ENCODE measurements at regions not wholly inside any gene's neighbourhood (a gene's known extent, or its start where the extent isn't known, plus 50 kb on each side); places are given as distances from the start of the nearest gene placed in this dataset.

DNA sequence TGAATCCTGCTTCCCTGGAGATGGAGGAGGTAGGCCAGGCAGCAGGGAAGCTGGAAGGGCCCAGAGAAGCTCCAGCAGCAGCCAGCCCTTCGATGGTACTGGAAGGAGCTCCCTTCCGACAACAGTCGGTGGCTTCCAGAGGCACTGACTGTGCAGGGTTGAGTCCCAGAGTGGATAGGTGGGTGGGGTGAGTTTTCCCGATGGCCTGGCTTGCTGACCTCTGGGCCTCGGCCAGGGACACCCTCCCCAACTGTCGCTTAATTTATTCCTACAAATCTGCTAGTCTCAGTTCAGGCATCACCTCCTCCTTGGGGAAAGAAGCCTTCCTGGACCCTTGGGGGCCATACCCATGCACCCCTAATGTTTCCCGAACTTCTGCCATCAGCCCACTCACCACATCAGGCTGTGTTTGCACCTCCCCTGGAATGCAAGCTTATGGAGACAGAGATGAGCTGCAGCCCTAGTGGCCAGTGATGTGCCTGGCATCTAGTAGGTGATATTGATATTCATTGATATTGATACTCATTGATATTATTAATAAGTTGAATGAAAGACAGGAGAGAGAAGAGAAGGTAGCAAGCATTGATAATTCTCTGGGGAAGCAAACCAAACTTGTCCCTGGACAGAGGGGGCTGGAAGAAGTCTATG lies 104.6 kb upstream of the BOD1 start:
- no peak for DNase-seq

DNA sequence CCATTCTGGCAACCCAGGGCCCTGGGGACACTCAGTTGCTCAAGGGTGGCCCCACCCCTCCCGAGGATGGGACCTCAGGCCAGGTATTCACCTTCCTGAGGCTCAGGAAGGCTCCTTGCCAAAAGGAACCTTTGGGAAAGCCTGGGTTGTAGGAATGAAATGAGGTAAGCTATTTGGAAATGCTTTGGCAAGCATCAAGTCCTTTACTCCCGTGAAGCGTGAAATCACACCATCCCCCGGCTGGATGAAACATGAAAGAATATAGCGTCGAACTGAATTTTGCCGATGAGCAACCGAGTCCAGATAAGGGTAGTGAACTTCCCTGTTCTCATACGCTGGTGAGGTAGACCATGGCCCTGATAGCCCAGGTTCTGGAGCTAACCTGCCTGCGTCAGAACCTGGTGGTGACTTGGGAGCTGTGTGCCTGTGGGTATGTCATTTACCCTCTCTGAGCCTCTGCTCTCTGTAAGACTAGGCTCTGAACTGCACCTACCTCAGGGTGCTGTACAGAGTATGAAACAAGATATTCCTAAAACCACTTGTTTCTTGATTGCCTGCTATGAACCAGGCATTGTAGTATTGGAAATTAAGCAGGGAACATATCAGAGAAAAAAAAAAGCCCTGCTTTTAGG lies 105.3 kb upstream of the BOD1 start:
- no peak for DNase-seq

DNA sequence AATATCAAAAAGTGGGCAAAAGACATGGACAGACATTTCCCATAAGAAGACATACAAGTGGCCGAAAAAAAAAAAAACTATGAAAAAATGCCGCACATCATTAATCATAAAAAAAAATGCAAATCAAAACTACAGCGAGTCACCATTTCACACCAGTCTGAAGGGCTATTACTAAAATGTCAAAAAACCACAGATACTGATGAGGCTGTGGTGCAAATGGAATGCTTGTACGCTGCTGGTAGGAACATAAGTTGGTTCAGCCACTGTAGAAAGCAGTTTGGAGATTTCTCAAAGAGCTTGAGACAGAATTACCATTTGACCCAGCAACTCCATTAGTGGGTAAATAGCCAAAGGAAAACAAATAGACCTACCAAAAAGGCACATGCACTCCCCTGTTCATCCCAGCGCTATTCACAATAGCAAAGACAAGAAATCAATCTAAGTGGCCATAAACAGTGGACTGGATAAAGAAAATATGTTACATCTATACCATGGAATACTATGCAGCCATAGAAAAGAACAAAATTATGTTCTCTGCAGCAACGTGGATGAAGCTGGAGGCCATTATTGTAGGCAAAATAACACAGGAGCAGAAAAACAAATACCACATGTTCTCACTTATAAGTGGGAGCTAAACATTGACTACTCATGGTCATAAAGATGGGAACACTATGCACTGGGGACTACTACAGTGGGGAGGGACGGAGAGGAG lies 110.6 kb upstream of the BOD1 start:
- DNase-seq = no peak

DNA sequence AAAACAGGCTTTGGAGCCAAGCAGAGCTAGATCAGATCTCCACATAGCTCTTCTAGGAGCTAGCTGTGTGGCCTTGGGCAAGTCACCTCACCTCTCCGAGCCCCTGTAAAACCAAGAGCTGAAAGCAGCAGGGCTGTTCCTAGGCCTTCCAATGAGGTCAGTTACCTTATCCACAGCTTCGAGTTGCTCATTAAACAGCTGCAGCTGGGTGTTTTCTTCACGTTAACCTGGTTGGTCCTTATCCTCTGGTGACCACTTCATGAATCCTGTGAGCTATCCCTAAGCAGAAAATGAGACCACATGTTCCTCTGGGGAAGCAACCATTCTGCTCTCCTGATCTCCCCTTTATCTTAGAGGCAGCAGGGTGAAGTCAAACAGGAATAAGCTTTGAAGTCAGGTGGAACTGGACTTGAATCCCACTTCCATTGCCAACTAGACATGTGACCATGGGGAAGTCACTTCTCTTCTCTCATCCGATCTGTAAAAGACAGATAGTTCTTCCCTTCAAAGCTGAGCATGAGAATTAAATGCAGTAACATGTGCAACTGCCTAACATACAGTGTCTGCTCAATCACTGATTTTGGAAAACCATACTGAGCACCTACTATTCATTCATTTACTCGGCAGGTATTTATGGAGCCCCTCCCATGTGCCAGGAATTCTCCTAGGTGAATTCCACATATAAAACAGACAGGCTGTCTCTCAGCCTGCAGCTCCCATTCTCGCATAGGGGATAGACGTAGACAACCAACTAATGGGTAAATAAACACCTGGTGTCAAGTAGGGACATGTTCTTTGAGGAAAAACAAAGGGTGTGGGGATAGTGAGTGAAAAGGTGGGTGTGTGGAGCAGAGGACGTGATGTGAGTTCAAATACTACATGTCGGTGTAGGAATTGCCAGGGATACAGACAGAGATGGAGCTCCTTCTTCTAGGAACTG lies 111.7 kb upstream of the BOD1 start:
- DNase-seq = no peak

DNA sequence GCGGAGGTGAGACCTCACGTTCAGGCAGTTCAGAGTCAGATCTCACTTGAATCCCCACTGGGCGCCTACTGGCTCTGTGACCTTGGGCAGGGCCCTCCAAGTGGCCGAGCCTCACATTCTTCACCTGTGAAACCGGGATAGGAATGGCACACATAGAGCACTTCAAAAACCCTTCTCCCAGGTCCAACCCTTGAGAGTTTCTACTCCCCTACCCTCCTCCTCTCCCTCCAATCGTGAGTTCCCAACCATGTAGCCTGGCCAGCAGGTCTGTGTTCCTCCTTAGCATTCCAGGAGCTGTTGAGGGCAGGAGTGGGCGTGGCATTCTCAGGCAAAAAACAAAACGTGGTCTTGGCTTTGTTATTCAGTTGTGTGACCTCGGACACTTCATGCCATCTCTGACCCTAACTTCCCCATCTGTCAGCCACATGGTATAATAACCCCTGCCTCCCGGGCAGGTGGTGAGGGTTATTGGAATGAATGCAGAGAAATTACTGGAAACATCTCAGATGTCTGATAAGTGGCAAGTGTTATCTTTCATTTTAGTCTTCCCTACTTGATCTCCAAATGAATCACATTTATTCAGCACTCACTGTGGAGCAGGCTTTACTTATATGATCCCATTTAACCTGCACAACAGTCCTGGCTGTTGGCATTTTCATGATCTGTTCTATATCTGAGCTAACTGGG lies 112.8 kb upstream of the BOD1 start:
- no peak for DNase-seq

DNA sequence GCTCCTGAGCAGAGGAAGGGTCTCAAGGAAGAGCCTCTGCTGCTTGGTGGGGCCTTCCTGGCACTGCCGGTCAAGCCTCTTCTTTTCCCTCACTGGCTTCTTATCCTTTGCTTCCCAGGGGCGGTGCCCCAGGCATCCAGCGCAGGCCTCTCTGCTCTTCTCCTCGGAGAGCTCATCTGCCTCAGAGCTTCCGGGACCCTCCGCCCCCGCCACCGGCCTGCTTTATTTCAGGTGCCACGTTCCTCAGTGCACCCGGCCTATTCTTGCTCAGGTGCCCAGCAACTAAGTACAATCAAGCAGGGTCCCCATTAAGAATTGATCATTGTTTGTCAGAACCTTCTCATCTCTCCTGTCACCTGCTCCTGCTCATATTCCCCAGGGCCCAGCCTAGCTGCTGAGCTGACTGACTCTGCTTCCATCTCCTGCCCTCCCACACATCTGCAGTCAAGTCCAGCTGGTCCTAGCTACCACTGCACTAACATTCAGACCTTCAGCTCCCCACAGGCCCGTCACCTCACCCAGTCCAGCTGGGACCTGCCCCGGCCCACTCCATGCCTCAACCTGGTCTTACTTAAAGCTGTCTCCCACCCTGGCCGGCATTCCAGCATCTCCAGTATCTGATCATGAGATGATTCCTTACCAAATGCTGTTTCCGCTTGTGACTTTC lies 114.3 kb upstream of the BOD1 start:
- no peak for DNase-seq

DNA sequence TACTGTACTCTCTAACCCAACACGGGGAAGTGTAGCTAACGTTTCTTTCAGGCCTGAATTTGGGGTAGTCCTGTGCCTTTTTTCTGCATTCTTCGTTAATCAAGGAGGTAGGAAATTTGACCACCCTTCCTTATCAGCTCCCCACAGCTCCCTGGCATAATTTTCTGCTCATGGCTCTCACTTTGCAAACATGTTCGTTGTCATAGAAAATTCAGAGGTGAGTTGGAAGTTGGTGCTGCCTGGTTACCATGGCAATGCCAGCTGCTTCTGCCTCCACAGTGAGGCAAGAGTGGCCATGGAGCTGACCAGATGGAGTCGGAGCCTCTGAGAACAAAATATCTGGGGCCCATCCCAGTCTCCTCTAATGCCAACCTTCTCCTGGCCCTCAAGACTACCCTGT lies 116.6 kb upstream of the BOD1 start:
- DNase-seq = no peak

DNA sequence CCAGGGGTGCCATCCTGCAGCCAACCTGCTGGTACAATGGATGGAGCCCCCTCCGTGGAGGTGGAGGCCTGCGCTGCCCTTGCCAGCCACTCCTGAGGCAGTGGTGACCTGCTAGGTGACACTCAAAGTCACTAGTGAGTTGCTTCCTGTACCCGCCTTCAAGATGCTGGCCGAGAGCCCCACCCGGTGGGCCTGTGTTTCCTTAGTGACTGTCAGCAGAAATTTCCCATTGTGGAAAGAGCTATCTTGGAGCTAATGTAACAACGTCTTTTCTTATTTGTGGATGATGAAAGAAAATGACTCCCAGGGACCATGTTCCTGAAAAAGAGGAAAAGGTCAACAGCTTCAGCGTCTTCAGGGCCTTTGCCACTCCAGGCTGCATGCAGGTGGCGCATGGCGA lies 117.0 kb upstream of the BOD1 start:
- no peak for DNase-seq

DNA sequence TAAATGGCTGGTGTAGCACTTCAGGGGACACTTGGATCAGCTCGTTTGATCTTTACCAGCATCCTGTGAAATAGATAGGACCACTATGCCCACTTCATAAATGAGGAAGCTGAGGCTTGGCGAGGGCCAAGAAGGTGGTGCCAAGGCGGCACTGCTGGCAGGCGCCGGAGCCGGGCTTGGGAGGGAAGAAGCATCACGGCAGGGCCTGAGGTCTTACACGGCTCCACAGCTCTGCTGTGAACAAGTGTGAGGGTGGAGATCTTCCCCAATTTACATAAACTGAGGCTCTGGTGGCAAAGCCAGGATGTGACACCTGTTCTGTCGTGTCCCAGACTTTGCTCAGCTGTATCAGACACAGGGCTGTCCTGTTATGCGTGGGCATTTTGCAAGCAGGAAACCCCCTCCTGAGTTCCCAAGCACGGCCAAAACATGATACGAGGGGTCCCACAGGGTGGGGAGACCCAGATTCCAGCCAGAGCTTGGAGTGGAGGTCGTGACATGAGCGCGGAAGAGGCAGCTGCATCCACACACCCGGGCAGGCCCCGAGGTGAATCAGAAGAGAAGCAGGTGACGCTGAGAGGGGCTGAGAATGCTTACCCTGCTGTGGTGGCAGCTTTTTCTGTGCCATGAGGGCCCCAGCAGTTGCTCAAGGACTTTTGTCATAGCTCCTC lies 117.5 kb upstream of the BOD1 start:
- DNase-seq = no peak

DNA sequence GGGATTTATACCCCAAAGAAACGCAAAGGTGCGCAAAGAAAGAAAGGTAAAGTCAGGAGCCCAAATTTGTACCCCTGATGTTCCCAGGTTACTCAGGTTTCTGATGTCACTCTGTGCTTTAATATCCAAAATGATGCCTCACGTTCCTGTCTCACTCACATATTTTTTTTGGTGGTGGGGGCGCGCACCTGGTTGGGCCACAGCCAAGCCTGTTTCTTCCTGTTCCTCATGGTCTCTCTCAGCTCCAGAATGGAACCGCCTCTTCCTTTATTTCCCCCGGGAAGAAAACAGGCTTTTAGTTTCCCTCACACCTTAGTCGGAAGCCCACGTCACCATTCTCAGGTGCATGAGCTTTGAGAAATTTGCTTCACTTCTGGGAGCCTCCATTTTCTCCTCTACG lies 118.3 kb upstream of the BOD1 start:
- no peak for DNase-seq

DNA sequence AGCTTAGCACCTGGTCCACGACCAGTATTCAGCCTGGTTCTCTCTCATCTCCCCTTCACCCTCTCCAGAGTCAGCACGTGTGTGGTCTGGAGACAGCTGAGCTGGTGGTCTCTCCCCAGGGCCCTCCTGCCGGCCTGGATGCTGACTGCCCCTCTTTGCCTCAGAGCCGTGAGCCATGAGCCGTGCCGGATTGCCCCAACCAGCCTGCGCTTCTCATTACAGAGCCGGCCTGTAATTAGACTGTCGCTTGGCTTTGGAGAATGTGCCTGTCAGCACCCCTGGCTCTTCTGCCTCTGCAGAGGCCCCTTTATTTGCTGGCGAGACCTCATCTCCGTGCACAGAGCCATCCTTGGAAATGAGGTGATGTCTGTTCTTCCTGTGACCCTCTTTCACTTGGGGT lies 118.7 kb upstream of the BOD1 start:
- DNase-seq = no peak

DNA sequence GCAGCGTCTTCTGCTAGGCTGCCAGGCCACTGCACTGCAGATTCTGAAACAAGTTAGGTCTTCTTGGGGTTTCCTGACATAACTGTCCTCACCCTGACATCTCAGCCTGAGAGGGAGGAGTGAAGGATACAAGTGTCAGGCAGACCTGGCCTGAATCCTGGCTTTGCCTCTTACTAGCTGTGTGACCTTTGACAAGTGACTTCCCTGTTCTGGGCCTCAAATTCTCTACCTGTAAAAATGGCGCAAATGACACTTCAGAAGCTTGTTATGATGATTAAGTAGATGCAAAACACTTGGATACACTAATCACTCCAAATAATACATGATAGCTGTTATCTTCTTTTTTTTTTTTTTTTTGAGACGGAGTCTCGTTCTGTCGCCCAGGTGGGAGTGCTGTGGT lies 119.2 kb upstream of the BOD1 start:
- DNase-seq = no peak

DNA sequence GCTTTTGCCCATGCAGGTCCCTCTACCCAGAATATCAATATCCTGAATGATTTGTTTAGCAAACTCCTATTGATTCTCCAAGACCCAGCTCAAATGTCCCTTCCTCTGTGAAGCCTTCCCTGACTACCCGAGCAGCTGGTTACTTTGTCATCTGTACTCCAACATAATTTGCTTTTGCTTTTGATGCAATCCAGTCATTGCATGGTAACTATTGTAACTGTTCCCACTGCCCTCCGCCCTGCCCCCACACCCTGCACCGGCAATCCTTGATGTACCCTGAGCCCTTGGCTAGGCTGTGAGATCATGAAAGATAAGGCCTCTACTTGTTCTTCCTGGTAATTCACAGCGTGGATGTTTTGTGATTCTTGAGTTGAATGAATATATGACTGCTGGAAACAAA lies 119.9 kb upstream of the BOD1 start:
- DNase-seq = no peak

DNA sequence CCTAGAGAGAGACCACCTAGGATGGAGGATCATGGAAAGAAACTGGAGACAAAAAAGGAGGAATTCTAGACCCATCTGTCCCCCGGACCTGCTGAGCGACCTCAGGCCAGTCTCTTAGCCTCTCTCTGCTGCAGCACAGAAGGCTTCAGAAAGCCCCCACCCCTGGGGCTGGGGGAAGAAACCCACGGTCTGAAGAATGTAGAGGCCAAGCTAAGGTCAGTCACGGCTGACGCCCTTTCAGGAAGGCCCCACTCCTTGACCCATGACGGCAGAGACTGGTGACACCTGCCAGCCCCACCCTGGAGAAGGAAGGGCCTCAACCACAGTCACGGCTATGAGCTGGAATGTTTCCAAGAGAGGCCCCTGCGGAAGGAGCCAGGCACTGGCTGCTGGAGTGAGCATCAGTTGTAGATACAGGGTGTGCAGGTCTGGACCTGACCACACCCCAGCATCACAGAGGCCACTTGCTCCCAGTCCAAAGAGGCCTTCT lies 120.5 kb upstream of the BOD1 start:
- no peak for DNase-seq

DNA sequence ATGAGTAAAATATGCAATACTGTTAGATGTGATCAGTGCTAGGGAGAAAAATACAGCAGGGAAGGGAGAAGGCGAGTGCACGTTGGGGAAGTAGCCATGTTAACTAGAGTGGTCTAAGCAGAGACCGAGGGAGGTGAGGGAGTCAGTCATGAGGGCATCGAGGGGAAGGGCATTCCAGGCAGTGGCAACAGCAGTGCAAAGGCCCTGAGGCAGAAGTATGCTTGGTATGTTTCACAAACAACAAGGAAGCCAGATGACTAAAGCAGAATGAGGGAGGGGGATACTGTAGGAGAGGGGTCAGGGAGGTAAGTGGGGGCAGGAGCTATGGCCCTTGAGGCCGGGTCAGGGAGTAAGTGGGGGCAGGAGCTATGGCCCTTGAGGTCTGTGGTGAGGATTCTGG lies 123.3 kb upstream of the BOD1 start:
- DNase-seq = no peak

DNA sequence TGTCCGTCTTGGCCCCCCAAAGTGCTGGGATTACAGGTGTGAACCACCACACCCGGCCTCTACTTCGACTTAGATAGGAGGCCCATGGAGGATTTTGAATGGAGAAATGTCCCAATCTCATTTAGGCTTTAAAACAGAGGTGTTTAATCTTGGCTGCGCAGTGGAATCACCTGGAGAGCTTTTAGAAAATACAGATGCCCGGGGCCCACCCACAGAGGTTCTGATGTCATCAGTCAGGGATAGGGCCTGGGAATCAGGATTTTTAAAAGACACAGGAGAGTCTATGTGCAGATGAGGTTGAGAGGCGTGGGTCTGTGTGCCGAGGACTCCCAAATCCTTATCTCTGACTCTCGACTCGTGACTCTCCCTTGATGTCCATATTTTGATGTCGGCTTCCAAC lies 124.0 kb upstream of the BOD1 start:
- no peak for DNase-seq

DNA sequence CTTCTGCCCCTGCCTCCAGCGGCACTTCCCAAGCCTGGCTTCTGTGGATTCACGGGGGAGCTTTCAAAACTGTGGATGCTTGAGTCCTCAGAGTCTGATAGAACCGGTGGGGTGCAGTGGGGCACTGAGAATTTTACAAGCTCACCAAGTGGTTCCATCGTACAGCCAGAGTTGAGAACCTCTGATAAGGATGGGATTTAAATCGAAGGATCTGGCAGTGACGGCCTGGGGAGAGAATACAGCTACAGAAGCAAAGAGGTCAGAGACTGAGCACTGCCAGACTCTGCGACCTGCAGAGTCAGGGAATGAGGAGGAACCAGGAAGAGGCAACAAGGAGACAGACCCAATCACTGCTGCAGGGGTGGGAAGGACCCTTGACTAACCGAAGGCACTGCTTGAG lies 124.6 kb upstream of the BOD1 start:
- DNase-seq = no peak

DNA sequence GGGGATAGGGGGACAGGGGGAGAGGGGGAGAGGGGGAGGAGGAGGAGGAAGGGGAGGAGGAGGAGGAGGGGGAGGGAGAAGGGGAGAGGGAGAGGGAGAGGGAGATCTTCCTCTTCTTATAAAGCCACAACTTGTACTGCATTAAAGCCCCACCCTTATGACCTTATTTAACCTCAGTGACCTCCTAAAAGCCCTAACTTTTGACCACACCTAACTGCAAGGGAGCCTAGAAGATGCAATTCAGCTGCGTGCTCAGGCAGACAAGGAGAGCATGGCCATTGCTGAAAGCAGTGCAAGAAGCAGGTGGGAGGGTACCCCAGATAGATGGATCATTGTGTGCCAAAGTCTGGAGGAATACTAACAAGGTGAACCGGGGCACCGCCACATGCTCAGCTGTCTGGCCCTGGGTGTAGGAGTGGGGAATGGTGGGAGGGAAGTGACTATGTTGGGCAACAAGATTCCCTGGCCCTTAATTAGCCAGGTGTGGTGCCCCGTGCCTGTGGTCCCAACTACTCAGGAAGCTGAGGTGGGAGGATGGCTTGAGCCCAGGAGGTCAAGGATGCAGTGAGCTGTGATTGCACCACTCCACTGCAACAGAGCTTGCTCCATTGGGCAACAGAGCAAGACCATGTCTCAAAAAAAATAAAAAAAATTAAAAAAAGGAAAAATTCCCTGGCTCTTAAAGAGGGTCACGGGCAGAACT lies 125.4 kb upstream of the BOD1 start:
- no peak for DNase-seq

DNA sequence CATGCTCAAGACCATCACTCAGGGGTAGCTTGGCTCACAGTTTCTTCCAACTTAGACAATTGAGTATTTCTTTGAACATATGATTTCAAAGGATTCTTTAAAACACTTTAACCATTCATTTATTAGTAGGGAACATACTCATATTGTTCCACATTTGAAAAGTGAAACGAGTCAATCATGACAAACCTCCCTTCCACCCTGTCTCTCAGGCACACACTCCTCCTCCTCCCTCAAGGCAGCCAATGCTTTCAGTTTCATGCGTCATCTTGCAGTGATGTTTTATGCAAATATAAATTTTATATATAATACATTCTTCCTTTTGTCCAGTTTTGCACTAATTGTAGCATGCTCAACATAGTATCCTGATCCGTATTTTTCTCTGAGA lies 126.0 kb upstream of the BOD1 start:
- no peak for DNase-seq

DNA sequence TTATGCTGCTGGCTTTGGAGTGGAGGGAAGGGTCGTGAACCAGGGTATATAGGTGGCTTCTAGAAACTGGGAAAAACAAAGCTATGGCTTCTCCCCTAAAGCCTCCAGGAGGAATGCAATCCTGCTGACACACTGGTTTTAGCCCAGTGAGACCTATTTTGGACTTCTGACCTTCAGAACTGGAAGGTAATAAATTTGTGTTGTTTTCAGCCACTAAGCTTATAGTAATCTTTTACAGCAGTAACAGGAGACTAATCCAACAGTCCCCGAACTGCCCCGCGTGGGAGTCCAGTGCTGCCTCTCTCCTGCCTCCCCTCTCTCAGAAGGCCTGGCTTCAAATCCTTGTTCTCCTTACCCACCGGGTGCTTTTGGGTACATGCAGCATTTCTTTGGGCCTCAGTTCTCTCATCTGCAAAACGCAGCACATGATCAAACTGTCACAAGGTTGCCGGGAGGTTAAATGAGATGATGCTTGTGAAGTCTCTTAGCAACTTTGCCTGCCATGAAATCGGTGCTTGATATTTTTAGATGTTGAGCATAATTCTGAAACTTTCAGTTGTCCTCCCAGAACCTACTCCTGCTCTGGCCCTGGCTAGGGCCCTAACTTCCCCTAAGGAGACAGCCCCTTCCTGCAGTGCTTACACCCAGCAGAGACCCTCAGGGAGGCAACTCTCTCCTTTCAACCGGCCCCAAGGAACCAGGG lies 127.3 kb upstream of the BOD1 start:
- DNase-seq = no peak

Data from NCI-H446 (cell line).